H9 (cell line): ENCODE measurements at regions not wholly inside any gene's neighbourhood (a gene's known extent, or its start where the extent isn't known, plus 50 kb on each side); places are given as distances from the start of the nearest gene placed in this dataset.

Source experiments
- DNase-seq: peaks from one replicate; pipeline ENCODE4 v3.0.0-alpha.2; 2017
- H2AFZ ChIP-seq: one replicate; pipeline ENCODE4 v1.6.1; 2013; ENCODE audit warnings: mild to moderate bottlenecking, low read length, control low read depth, moderate library complexity
- H2AK5ac ChIP-seq: 2 replicates; pipeline ENCODE4 v1.6.1; 2013; ENCODE audit warnings: low read length, control low read depth, mixed read lengths; ENCODE audit not compliant: insufficient read length
- H2BK120ac ChIP-seq: one replicate; pipeline ENCODE4 v1.6.1; 2013; ENCODE audit warnings: low read depth, mild to moderate bottlenecking, low read length, control low read depth, inconsistent platforms; ENCODE audit not compliant: poor library complexity, severe bottlenecking
- H2BK12ac ChIP-seq: 2 replicates; pipeline ENCODE4 v1.6.1; 2013; ENCODE audit warnings: low read length, control low read depth, mixed read lengths, low read depth; ENCODE audit not compliant: insufficient read length
- H2BK15ac ChIP-seq: 2 replicates; pipeline ENCODE4 v1.6.1; 2013; ENCODE audit warnings: low read depth, low read length, control low read depth
- H2BK20ac ChIP-seq: one replicate; pipeline ENCODE4 v1.6.1; 2013; ENCODE audit warnings: low read depth, mild to moderate bottlenecking, low read length, control low read depth, inconsistent platforms; ENCODE audit not compliant: poor library complexity, severe bottlenecking
- H2BK5ac ChIP-seq: 2 replicates; pipeline ENCODE4 v1.6.1; 2013; ENCODE audit warnings: low read length, control low read depth, mixed read lengths; ENCODE audit not compliant: insufficient read length
- H3K14ac ChIP-seq: 2 replicates; pipeline ENCODE4 v1.6.1; 2013; ENCODE audit warnings: low read length, control low read depth; ENCODE audit not compliant: insufficient read depth
- H3K18ac ChIP-seq: 2 replicates; pipeline ENCODE4 v1.6.1; 2013; ENCODE audit warnings: low read depth, mild to moderate bottlenecking, mixed read lengths, low read length, control low read depth; ENCODE audit not compliant: insufficient read length
- H3K23ac ChIP-seq: 2 replicates; pipeline ENCODE4 v1.6.1; 2013; ENCODE audit warnings: low read length, control low read depth, mixed read lengths, low read depth; ENCODE audit not compliant: insufficient read length
- H3K23me2 ChIP-seq: 2 replicates; pipeline ENCODE4 v1.6.1; 2013; ENCODE audit warnings: low read depth, mild to moderate bottlenecking, mixed read lengths, low read length, control low read depth; ENCODE audit not compliant: insufficient read length, poor library complexity, severe bottlenecking
- H3K27ac ChIP-seq: 2 replicates; pipeline ENCODE4 v1.5.1; 2013; ENCODE audit warnings: low read length, control low read depth, mixed read lengths, low read depth; ENCODE audit not compliant: insufficient read length
- H3K27me3 ChIP-seq: 2 replicates; pipeline ENCODE4 v1.6.1; 2013; ENCODE audit warnings: low read length, control low read depth, inconsistent platforms; ENCODE audit not compliant: insufficient read depth
- H3K4ac ChIP-seq: 2 replicates; pipeline ENCODE4 v1.6.1; 2013; ENCODE audit warnings: low read depth, mild to moderate bottlenecking, control low read depth, inconsistent platforms, low read length, moderate library complexity
- H3K4me1 ChIP-seq: 2 replicates; pipeline ENCODE4 v1.6.1; 2013; ENCODE audit warnings: low read length, control low read depth, inconsistent platforms; ENCODE audit not compliant: insufficient read depth
- H3K4me2 ChIP-seq: 2 replicates; pipeline ENCODE4 v1.6.1; 2013; ENCODE audit warnings: low read length, control low read depth, mixed read lengths; ENCODE audit not compliant: insufficient read length, insufficient read depth
- H3K56ac ChIP-seq: 2 replicates; pipeline ENCODE4 v1.6.1; 2013; ENCODE audit warnings: low read depth, mild to moderate bottlenecking, mixed read lengths, low read length, control low read depth; ENCODE audit not compliant: insufficient read length
- H3K79me1 ChIP-seq: 2 replicates; pipeline ENCODE4 v1.6.1; 2013; ENCODE audit warnings: low read depth, mild to moderate bottlenecking, moderate library complexity, low read length, control low read depth, inconsistent platforms; ENCODE audit not compliant: insufficient read depth, poor library complexity, severe bottlenecking
- H3K79me2 ChIP-seq: 2 replicates; pipeline ENCODE4 v1.6.1; 2013; ENCODE audit warnings: low read length, control low read depth, inconsistent platforms; ENCODE audit not compliant: insufficient read depth
- H3K9ac ChIP-seq: 2 replicates; pipeline ENCODE4 v1.6.1; 2013; ENCODE audit warnings: low read length, control low read depth, mixed read lengths; ENCODE audit not compliant: insufficient read length; ENCODE audit errors: extremely low read depth
- H3K9me3 ChIP-seq: one replicate; pipeline ENCODE4 v1.6.1; 2013; ENCODE audit warnings: low read depth, low read length, inconsistent platforms; ENCODE audit not compliant: control insufficient read depth
- H3T11ph ChIP-seq: one replicate; pipeline ENCODE4 v1.6.1; 2013; ENCODE audit warnings: mild to moderate bottlenecking, low read length, control low read depth, inconsistent platforms
- H4K20me1 ChIP-seq: one replicate; pipeline ENCODE4 v1.6.1; 2013; ENCODE audit not compliant: control insufficient read depth, insufficient read length, insufficient read depth
- H4K5ac ChIP-seq: 2 replicates; pipeline ENCODE4 v1.6.1; 2013; ENCODE audit warnings: low read depth, mild to moderate bottlenecking, mixed read lengths, low read length, control low read depth; ENCODE audit not compliant: insufficient read length
- H4K8ac ChIP-seq: replicated peaks from 2 replicates; pipeline ENCODE4 v1.6.1; 2013; ENCODE audit warnings: low read length, control low read depth, mixed read lengths, low read depth; ENCODE audit not compliant: insufficient read length
- H4K91ac ChIP-seq: 2 replicates; pipeline ENCODE4 v1.6.1; 2013; ENCODE audit warnings: low read depth, mild to moderate bottlenecking, moderate library complexity, mixed read lengths, low read length, control low read depth; ENCODE audit not compliant: insufficient read length
- H3K27ac Mint-ChIP-seq, 3 experiments: 2 replicates in 2 of 3; 3 replicates in 1 of 3; pipeline ENCODE4 v1.8.0; 2020 to 2021; ENCODE audit warnings: mixed read lengths in 3 of 3, mild to moderate bottlenecking in 1 of 3, moderate library complexity in 1 of 3
- H3K27me3 Mint-ChIP-seq: 2 replicates; pipeline ENCODE4 v1.8.0; 2021; ENCODE audit warnings: low read depth, mild to moderate bottlenecking, moderate library complexity, mixed read lengths
- H3K36me3 Mint-ChIP-seq, 3 experiments: 2 replicates in 2 of 3; 3 replicates in 1 of 3; pipeline ENCODE4 v1.8.0; 2020 to 2021; ENCODE audit warnings: low read depth in 3 of 3, mixed read lengths in 3 of 3; ENCODE audit not compliant: insufficient read depth in 1 of 3
- H3K4me1 Mint-ChIP-seq, 2 experiments: 2 replicates each; pipeline ENCODE4 v1.8.0; 2020; ENCODE audit warnings: mixed read lengths in 2 of 2
- H3K4me3 Mint-ChIP-seq, 2 experiments: 2 replicates in 1 of 2; 3 replicates in 1 of 2; pipeline ENCODE4 v1.8.0; 2020 to 2021; ENCODE audit warnings: mild to moderate bottlenecking in 2 of 2, mixed read lengths in 2 of 2, moderate library complexity in 1 of 2
- H3K9me3 Mint-ChIP-seq, 2 experiments: 2 replicates in 1 of 2; 3 replicates in 1 of 2; pipeline ENCODE4 v1.8.0; 2020; ENCODE audit warnings: mild to moderate bottlenecking in 2 of 2, mixed read lengths in 2 of 2, moderate library complexity in 1 of 2
- WGBS: extraction: QIAGEN DNeasy Blood & Tissue Kit; methylation state at CpG from one replicate; pipeline ENCODE4 v1.1.7; 2013; ENCODE audit warnings: missing lambda C conversion rate, low lambda C conversion rate, mixed read lengths; ENCODE audit not compliant: insufficient read length; ENCODE audit errors: extremely low coverage; 5-methylcytosine and 5-hydroxymethylcytosine counted together
- TF ChIP-seq, protein P1 (sequence below): fragments of 200-600 bp; sonication (generic); conservative IDR thresholded peaks from 3 replicates; pipeline ENCODE4 v1.8.0; 2021; ENCODE audit warnings: antibody characterized with exemption, mild to moderate bottlenecking

- no peak overlapping the region for H2AK5ac ChIP-seq
- no peaks in the 10 kb centered on the region for H3K79me1 ChIP-seq
- no peak overlapping the region for H2BK12ac ChIP-seq
- no CpG with 5 or more reads among the region's 1 CpG for WGBS
- Mint-ChIP-seq H3K27ac (no peak overlapping the region), H3K4me3 (no peak overlapping the region), H3K27me3 (no peaks in the 10 kb centered on the region), H3K4me1 (peaks cover 22 to 32% of the 10 kb centered on the region in 2 experiments), H3K36me3 (peaks cover 8 to 18% (median 11%) of the 10 kb centered on the region in 3 experiments), H3K9me3 (peaks cover 6 to 7% of the 10 kb centered on the region in 2 experiments)
- no peak overlapping the region for H2BK5ac ChIP-seq
- no peak overlapping the region for H3T11ph ChIP-seq
- no peak overlapping the region for H3K4ac ChIP-seq
- no peaks in the 10 kb centered on the region for H3K79me2 ChIP-seq
- no peak overlapping the region for H4K8ac ChIP-seq
- H3K9ac ChIP-seq: no peak overlapping the region
- no peak overlapping the region for H3K56ac ChIP-seq
- H3K18ac ChIP-seq: no peak overlapping the region
- no peaks in the 10 kb centered on the region for H3K9me3 ChIP-seq
- H4K20me1 ChIP-seq: no peaks in the 10 kb centered on the region
- H2BK120ac ChIP-seq: no peak overlapping the region
- H2BK20ac ChIP-seq: no peak overlapping the region
- H3K27me3 ChIP-seq: no peaks in the 10 kb centered on the region
- H3K23me2 ChIP-seq: no peaks in the 10 kb centered on the region
- no peak overlapping the region for H3K23ac ChIP-seq
- H2AFZ ChIP-seq: no peak overlapping the region
- DNase-seq: no peak
- no peak overlapping the region for H3K4me2 ChIP-seq
- no peak overlapping the region for H2BK15ac ChIP-seq
- no peak overlapping the region for H3K14ac ChIP-seq
- TF ChIP-seq, protein P1, sequence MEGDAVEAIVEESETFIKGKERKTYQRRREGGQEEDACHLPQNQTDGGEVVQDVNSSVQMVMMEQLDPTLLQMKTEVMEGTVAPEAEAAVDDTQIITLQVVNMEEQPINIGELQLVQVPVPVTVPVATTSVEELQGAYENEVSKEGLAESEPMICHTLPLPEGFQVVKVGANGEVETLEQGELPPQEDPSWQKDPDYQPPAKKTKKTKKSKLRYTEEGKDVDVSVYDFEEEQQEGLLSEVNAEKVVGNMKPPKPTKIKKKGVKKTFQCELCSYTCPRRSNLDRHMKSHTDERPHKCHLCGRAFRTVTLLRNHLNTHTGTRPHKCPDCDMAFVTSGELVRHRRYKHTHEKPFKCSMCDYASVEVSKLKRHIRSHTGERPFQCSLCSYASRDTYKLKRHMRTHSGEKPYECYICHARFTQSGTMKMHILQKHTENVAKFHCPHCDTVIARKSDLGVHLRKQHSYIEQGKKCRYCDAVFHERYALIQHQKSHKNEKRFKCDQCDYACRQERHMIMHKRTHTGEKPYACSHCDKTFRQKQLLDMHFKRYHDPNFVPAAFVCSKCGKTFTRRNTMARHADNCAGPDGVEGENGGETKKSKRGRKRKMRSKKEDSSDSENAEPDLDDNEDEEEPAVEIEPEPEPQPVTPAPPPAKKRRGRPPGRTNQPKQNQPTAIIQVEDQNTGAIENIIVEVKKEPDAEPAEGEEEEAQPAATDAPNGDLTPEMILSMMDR: no peak
- no peak overlapping the region for H3K27ac ChIP-seq
- peaks cover 8% of the 10 kb centered on the region; the same call in 1 of the 2 replicates for H3K4me1 ChIP-seq
- no peak overlapping the region for H4K5ac ChIP-seq
- no peak overlapping the region for H4K91ac ChIP-seq
Measured at GRCh38 chr3:16785465-16785864, 99.3 kb upstream of the PLCL2 start.
